Stimulated activated CD8-positive, alpha-beta memory T cell treated with anti-CD3 and anti-CD28 coated beads, Interleukin-15, amount 100 ng/mL, for 24 hours (primary cell): ENCODE measurements at regions not wholly inside any gene's neighbourhood (a gene's known extent, or its start where the extent isn't known, plus 50 kb on each side); places are given as distances from the start of the nearest gene placed in this dataset.

Experiments
- DNase-seq: peaks from one replicate; pipeline ENCODE4 v3.0.0-alpha.2; 2020; ENCODE audit warnings: low read depth

- DNase-seq, result no peak
Observed at GRCh38 chr15:69842851-69843250, 254.9 kb downstream of the TLE3 start.

- DNase-seq, result no peak
Observed at GRCh38 chr15:69843276-69843899, 254.3 kb downstream of the TLE3 start.

GRCh38 chr15:69843900-69844304 lies 253.8 kb downstream of the TLE3 start:
- no peak for DNase-seq

- DNase-seq, result no peak
Observed at GRCh38 chr15:69845159-69845558, 252.6 kb downstream of the TLE3 start.

- DNase-seq, result no peak
Observed at GRCh38 chr15:69847625-69848024, 250.1 kb downstream of the TLE3 start.

GRCh38 chr15:69848096-69848495 lies 249.6 kb downstream of the TLE3 start:
- no peak for DNase-seq

- DNase-seq, result no peak
Observed at GRCh38 chr15:69848551-69849231, 249.0 kb downstream of the TLE3 start.

GRCh38 chr15:69849232-69849610 lies 248.5 kb downstream of the TLE3 start:
- DNase-seq, result no peak

- DNase-seq, result no peak
Observed at GRCh38 chr15:69852482-69852881, 245.2 kb downstream of the TLE3 start.

GRCh38 chr15:69852916-69853315 lies 244.8 kb downstream of the TLE3 start:
- no peak for DNase-seq

GRCh38 chr15:69853544-69853951 lies 244.2 kb downstream of the TLE3 start:
- DNase-seq, result no peak

- DNase-seq, result no peak
Observed at GRCh38 chr15:69854001-69854400, 243.7 kb downstream of the TLE3 start.

GRCh38 chr15:69854521-69855181 lies 243.1 kb downstream of the TLE3 start:
- no peak for DNase-seq

- DNase-seq, result no peak
Observed at GRCh38 chr15:69855258-69856000, 242.3 kb downstream of the TLE3 start.

- DNase-seq, result no peak
Observed at GRCh38 chr15:69857250-69857649, 240.5 kb downstream of the TLE3 start.

- no peak for DNase-seq
Observed at GRCh38 chr15:69857686-69858391, 239.9 kb downstream of the TLE3 start.

GRCh38 chr15:69858456-69858855 lies 239.3 kb downstream of the TLE3 start:
- no peak for DNase-seq

- DNase-seq, result no peak
Observed at GRCh38 chr15:69859866-69860265, 237.9 kb downstream of the TLE3 start.

- DNase-seq, result no peak
Observed at GRCh38 chr15:69860321-69860720, 237.4 kb downstream of the TLE3 start.

GRCh38 chr15:69860921-69861320 lies 236.8 kb downstream of the TLE3 start:
- no peak for DNase-seq

GRCh38 chr15:69861331-69862171 lies 236.2 kb downstream of the TLE3 start:
- DNase-seq, result no peak
